Keratinocyte (primary cell): ENCODE measurements at regions not wholly inside any gene's neighbourhood (a gene's known extent, or its start where the extent isn't known, plus 50 kb on each side); places are given as distances from the start of the nearest gene placed in this dataset.

Experiments
- DNase-seq: peaks from one replicate; pipeline ENCODE4 v3.0.0-alpha.2; 2011; ENCODE audit warnings: low read depth, missing footprints, low spot score
- FAIRE-seq: peaks from 2 replicates; lab custom pipeline; 2011; peaks lifted over from hg19 to GRCh38; lab: Jason Lieb, UNC
- H2AFZ ChIP-seq: 2 replicates; pipeline ENCODE4 v1.6.0; 2012; ENCODE audit warnings: low read length, control low read depth, inconsistent platforms; ENCODE audit not compliant: control insufficient read depth
- H3K27ac ChIP-seq: 2 replicates; pipeline ENCODE4 v1.5.1; 2011; ENCODE audit warnings: low read length; ENCODE audit not compliant: control insufficient read depth, insufficient read depth
- H3K27me3 ChIP-seq: 3 replicates; pipeline ENCODE4 v1.6.0; 2011; ENCODE audit warnings: low read length; ENCODE audit not compliant: control insufficient read depth, insufficient read depth; ENCODE audit errors: extremely low read depth
- H3K36me3 ChIP-seq, 2 experiments: 2 replicates in 1 of 2; 3 replicates in 1 of 2; pipeline ENCODE4 v1.5.1; 2011; ENCODE audit warnings: low read length in 2 of 2, mild to moderate bottlenecking in 1 of 2; ENCODE audit not compliant: control insufficient read depth in 2 of 2, insufficient read depth in 2 of 2; ENCODE audit errors: extremely low read depth in 1 of 2
- H3K4me1 ChIP-seq: 3 replicates; pipeline ENCODE4 v1.5.1; 2011; ENCODE audit warnings: low read length; ENCODE audit not compliant: control insufficient read depth, insufficient read depth; ENCODE audit errors: extremely low read depth
- H3K4me2 ChIP-seq: 3 replicates; pipeline ENCODE4 v1.6.0; 2011; ENCODE audit warnings: low read depth, low read length; ENCODE audit not compliant: control insufficient read depth, insufficient read depth; ENCODE audit errors: extremely low read depth
- H3K4me3 ChIP-seq, 3 experiments: fragments of 200-600 bp in 1 of 3; sonication (generic) in 1 of 3; 2 replicates in 2 of 3; 3 replicates in 1 of 3; pipeline ENCODE4 v1.5.1; 2011 to 2016; ENCODE audit warnings: low read length in 3 of 3, mild to moderate bottlenecking in 3 of 3, control low read depth in 2 of 3, inconsistent platforms in 1 of 3, low read depth in 1 of 3, mixed read lengths in 1 of 3, mixed run types in 1 of 3, moderate library complexity in 1 of 3; ENCODE audit not compliant: control insufficient read depth in 2 of 3, insufficient read depth in 2 of 3; ENCODE audit errors: extremely low read depth in 1 of 3
- H3K79me2 ChIP-seq: 2 replicates; pipeline ENCODE4 v1.6.0; 2012; ENCODE audit warnings: low read length; ENCODE audit not compliant: control insufficient read depth, insufficient read depth
- H3K9ac ChIP-seq: 3 replicates; pipeline ENCODE4 v1.6.0; 2011; ENCODE audit warnings: low read length; ENCODE audit not compliant: control insufficient read depth, insufficient read depth; ENCODE audit errors: extremely low read depth
- H3K9me1 ChIP-seq: 3 replicates; pipeline ENCODE4 v1.6.0; 2011; ENCODE audit warnings: low read length; ENCODE audit not compliant: control insufficient read depth, insufficient read depth; ENCODE audit errors: extremely low read depth
- H3K9me3 ChIP-seq: 2 replicates; pipeline ENCODE4 v1.5.1; 2012; ENCODE audit warnings: low read depth, low read length; ENCODE audit not compliant: control insufficient read depth
- H4K20me1 ChIP-seq: 3 replicates; pipeline ENCODE4 v1.6.0; 2011; ENCODE audit warnings: low read length; ENCODE audit not compliant: control insufficient read depth, insufficient read depth; ENCODE audit errors: extremely low read depth
- EZH2 ChIP-seq: IDR thresholded peaks from one replicate; pipeline ENCODE4 v1.6.1; 2012; ENCODE audit warnings: inconsistent platforms, mild to moderate bottlenecking, low read length, moderate library complexity
- dilution Hi-C: fragments of 300-500 bp; cut with MboI; formaldehyde crosslinking; loops from one replicate; pipeline ENCODE4 v1.7.0; 2020; ENCODE audit warnings: low sequenced_read_pairs; ENCODE audit not compliant: extremely low pct_ligation_motif_present
- TF ChIP-seq, protein P1 (sequence below), 3 experiments: IDR thresholded peaks in 1 of 3; conservative IDR thresholded peaks in 1 of 3; optimal IDR thresholded peaks in 1 of 3; 2 replicates in 2 of 3; 3 replicates in 1 of 3; pipeline versions ENCODE3 to v1.5.1; 2011; ENCODE audit warnings: low read length in 3 of 3, mild to moderate bottlenecking in 3 of 3, moderate library complexity in 2 of 3, control low read depth in 1 of 3, inconsistent platforms in 1 of 3; ENCODE audit not compliant: insufficient read depth in 2 of 3; ENCODE audit errors: extremely low read depth in 1 of 3

DNA sequence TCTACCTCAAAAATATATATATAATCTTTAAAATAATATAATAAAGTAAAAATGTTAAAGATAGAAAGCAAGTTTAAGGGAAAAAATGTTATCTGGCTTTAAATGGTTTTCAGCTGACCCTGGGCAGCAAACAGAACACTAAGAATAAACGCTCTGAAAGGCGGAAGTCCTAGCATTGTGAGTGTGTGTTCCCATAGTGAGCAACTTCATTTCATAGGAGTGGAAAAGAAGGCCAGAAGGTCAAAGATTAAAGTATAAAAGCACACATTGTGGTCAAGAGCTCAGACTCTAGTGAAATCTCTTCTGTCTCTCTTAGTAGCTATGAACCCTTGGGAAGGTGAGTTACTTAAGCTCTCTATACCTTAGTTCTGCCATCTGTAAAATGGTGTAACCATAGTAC, 374.4 kb downstream of the ENC1 start:
- H3K4me1 ChIP-seq: no peaks in the 10 kb centered on the region
- no peak overlapping the region for H3K27ac ChIP-seq
- no peaks in the 10 kb centered on the region for H3K79me2 ChIP-seq
- no peak overlapping the region for H3K9ac ChIP-seq
- DNase-seq (no peak), FAIRE-seq (no peak)
- no peaks in the 10 kb centered on the region for H3K36me3 ChIP-seq
- dilution Hi-C loops: no loop called here
- no peak overlapping the region for H3K4me3 ChIP-seq
- no peak overlapping the region for H3K4me2 ChIP-seq
- no peaks in the 10 kb centered on the region for H3K9me3 ChIP-seq
- H3K9me1 ChIP-seq: no peaks in the 10 kb centered on the region
- H2AFZ ChIP-seq: no peak overlapping the region
- no peaks in the 10 kb centered on the region for H4K20me1 ChIP-seq
- TF ChIP-seq EZH2: no peak
- TF ChIP-seq, protein P1, sequence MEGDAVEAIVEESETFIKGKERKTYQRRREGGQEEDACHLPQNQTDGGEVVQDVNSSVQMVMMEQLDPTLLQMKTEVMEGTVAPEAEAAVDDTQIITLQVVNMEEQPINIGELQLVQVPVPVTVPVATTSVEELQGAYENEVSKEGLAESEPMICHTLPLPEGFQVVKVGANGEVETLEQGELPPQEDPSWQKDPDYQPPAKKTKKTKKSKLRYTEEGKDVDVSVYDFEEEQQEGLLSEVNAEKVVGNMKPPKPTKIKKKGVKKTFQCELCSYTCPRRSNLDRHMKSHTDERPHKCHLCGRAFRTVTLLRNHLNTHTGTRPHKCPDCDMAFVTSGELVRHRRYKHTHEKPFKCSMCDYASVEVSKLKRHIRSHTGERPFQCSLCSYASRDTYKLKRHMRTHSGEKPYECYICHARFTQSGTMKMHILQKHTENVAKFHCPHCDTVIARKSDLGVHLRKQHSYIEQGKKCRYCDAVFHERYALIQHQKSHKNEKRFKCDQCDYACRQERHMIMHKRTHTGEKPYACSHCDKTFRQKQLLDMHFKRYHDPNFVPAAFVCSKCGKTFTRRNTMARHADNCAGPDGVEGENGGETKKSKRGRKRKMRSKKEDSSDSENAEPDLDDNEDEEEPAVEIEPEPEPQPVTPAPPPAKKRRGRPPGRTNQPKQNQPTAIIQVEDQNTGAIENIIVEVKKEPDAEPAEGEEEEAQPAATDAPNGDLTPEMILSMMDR (optimal IDR thresholded peaks at IDR 0.05 in 1 of 3, IDR thresholded peaks at IDR 0.05 in 1 of 3, conservative IDR thresholded peaks at IDR 0.05 in 1 of 3; ENCODE audit: extremely low read depth in 1 of 3, insufficient read depth in 2 of 3, low read length in 3 of 3): no peak
- H3K27me3 ChIP-seq: no peaks in the 10 kb centered on the region

DNA sequence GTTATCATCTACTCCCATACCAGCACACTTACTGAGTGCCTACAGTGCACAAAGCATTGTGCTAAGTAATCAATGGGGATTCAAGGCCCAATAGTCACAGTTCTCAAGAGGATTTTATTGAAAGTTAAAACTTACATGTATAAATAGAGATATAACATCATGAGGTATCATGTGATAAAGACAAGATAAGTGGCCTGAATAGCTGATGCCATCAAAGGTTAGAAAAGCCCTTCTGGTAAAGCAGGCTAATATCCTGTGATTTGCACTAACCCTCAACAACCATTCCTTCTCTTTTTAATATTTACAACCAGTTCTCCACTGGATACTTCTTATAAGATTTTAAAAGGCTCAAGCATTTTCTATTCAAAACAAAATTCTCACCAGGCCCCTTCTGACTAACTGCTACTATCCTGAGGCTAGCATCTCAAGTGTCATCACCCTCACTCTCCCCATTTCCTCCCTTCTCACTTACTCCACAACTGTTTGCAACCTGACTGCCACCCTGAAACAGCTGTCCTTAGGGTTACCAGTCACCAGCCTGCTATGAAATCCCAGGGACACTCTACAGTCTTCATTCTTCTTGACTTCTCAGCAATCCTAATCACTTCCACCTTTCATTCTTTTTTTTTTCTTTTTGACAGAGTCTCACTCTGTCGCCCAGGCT, 377.9 kb downstream of the ENC1 start:
- H3K4me3 ChIP-seq: no peak overlapping the region
- no peaks in the 10 kb centered on the region for H3K36me3 ChIP-seq
- H3K79me2 ChIP-seq: no peaks in the 10 kb centered on the region
- no peak for DNase-seq
- TF ChIP-seq, protein P1 (optimal IDR thresholded peaks at IDR 0.05 in 1 of 3, IDR thresholded peaks at IDR 0.05 in 1 of 3, conservative IDR thresholded peaks at IDR 0.05 in 1 of 3; ENCODE audit: extremely low read depth in 1 of 3, insufficient read depth in 2 of 3, low read length in 3 of 3): no peak
- TF ChIP-seq EZH2: no peak
- H3K9me3 ChIP-seq: no peaks in the 10 kb centered on the region
- no peak overlapping the region for H3K9ac ChIP-seq
- no peak overlapping the region for H3K4me2 ChIP-seq
- H4K20me1 ChIP-seq: no peaks in the 10 kb centered on the region
- H3K27ac ChIP-seq: no peak overlapping the region
- H2AFZ ChIP-seq: no peak overlapping the region
- no peaks in the 10 kb centered on the region for H3K27me3 ChIP-seq
- no peak for FAIRE-seq
- H3K4me1 ChIP-seq: no peaks in the 10 kb centered on the region
- dilution Hi-C loops: no loop called here
- H3K9me1 ChIP-seq: no peaks in the 10 kb centered on the region
